GM19035 (cell line): ENCODE measurements at regions not wholly inside any gene's neighbourhood (a gene's known extent, or its start where the extent isn't known, plus 50 kb on each side); places are given as distances from the start of the nearest gene placed in this dataset.

Experiments used
- ATAC-seq: cut with Tn5 transposase; IDR thresholded peaks from one replicate; pipeline ENCODE4 v1.9.1; 2021; ENCODE audit not compliant: unreplicated experiment

GRCh38 chr1:186620566-186621350, 59.5 kb downstream of the PTGS2 start:
- no peak for ATAC-seq

GRCh38 chr1:186618401-186619170, 61.6 kb downstream of the PTGS2 start:
- ATAC-seq = peak; percentile 100

GRCh38 chr1:186617926-186618325, 62.3 kb downstream of the PTGS2 start:
- ATAC-seq = peak; percentile 25

GRCh38 chr1:186616511-186616910, 63.7 kb downstream of the PTGS2 start:
- ATAC-seq = no peak

GRCh38 chr1:186615332-186615731, 64.9 kb downstream of the PTGS2 start:
- ATAC-seq = no peak

- no peak for ATAC-seq
These were observed 69.1 kb downstream of the PTGS2 start for GRCh38 chr1:186611156-186611555.

- no peak for ATAC-seq
These were observed 71.0 kb downstream of the PTGS2 start for GRCh38 chr1:186609183-186609582.

GRCh38 chr1:186605762-186606350, 74.4 kb downstream of the PTGS2 start:
- ATAC-seq = peak; percentile 79

- ATAC-seq = no peak
These were observed 84.3 kb downstream of the PTGS2 start for GRCh38 chr1:186595969-186596368.

GRCh38 chr1:186578325-186579016, 101.8 kb downstream of the PTGS2 start:
- no peak for ATAC-seq

- ATAC-seq = no peak
These were observed 102.6 kb downstream of the PTGS2 start for GRCh38 chr1:186577633-186578032.

GRCh38 chr1:186577216-186577615, 103.0 kb downstream of the PTGS2 start:
- ATAC-seq = no peak

- no peak for ATAC-seq
These were observed 104.9 kb downstream of the PTGS2 start for GRCh38 chr1:186575348-186575747.

- ATAC-seq = no peak
These were observed 105.3 kb downstream of the PTGS2 start for GRCh38 chr1:186574926-186575325.

- no peak for ATAC-seq
These were observed 107.7 kb downstream of the PTGS2 start for GRCh38 chr1:186572509-186572908.

GRCh38 chr1:186571771-186572170, 108.5 kb downstream of the PTGS2 start:
- ATAC-seq = no peak

GRCh38 chr1:186569856-186570255, 108.9 kb upstream of the PDC start:
- ATAC-seq = no peak

- ATAC-seq = no peak
These were observed 107.3 kb upstream of the PDC start for GRCh38 chr1:186568221-186568620.

GRCh38 chr1:186566140-186566855, 105.4 kb upstream of the PDC start:
- no peak for ATAC-seq

GRCh38 chr1:186564582-186564981, 103.7 kb upstream of the PDC start:
- no peak for ATAC-seq
